CD14-positive monocyte (primary cell): ENCODE measurements at regions not wholly inside any gene's neighbourhood (a gene's known extent, or its start where the extent isn't known, plus 50 kb on each side); places are given as distances from the start of the nearest gene placed in this dataset.

Experiments used
- DNase-seq, 3 donors: peaks; one replicate each; pipeline ENCODE4 v3.0.0-alpha.2; 2011 to 2022
- H2AFZ ChIP-seq: 2 replicates; pipeline ENCODE4 v1.6.0; 2012; ENCODE audit warnings: mild to moderate bottlenecking, low read depth, low read length, inconsistent platforms; ENCODE audit not compliant: insufficient read depth, poor library complexity, severe bottlenecking
- H3K27ac ChIP-seq, 2 donors: 1 replicate in 1 of 2; 2 replicates in 1 of 2; pipeline ENCODE4 v1.5.1; 2012 to 2013; ENCODE audit warnings: low read length in 2 of 2, control low read depth in 1 of 2, inconsistent platforms in 1 of 2, low read depth in 1 of 2, mild to moderate bottlenecking in 1 of 2
- H3K27me3 ChIP-seq, 2 donors: one replicate each; pipeline versions ENCODE4 v1.6.0 to v1.6.1; 2011 to 2013; ENCODE audit warnings: low read length in 2 of 2; ENCODE audit not compliant: control insufficient read depth in 2 of 2, insufficient read depth in 2 of 2
- H3K36me3 ChIP-seq, 2 donors: replicated peaks in 1 of 2; 1 replicate in 1 of 2; 2 replicates in 1 of 2; pipeline versions ENCODE4 v1.5.1 to v1.6.1; 2012 to 2013; ENCODE audit warnings: low read length in 2 of 2, control low read depth in 1 of 2, inconsistent platforms in 1 of 2, mild to moderate bottlenecking in 1 of 2; ENCODE audit not compliant: insufficient read depth in 2 of 2, control insufficient read depth in 1 of 2
- H3K4me1 ChIP-seq, 2 donors: 1 replicate in 1 of 2; 2 replicates in 1 of 2; pipeline versions ENCODE4 v1.5.1 to v1.6.1; 2012 to 2013; ENCODE audit warnings: low read length in 2 of 2, control low read depth in 1 of 2, inconsistent platforms in 1 of 2, mild to moderate bottlenecking in 1 of 2, moderate library complexity in 1 of 2; ENCODE audit not compliant: insufficient read depth in 2 of 2, control insufficient read depth in 1 of 2
- H3K4me2 ChIP-seq: replicated peaks from 2 replicates; pipeline ENCODE3; 2012; ENCODE audit warnings: low read length, moderate library complexity, mild to moderate bottlenecking; ENCODE audit not compliant: poor library complexity, severe bottlenecking; ENCODE audit errors: extremely low read depth
- H3K4me3 ChIP-seq, 3 experiments: fragments of 200-600 bp in 1 of 3; sonication (generic) in 1 of 3; replicated peaks in 1 of 3; 1 replicate in 2 of 3; 2 replicates in 1 of 3; pipeline ENCODE4 v1.5.1; 2011 to 2013; ENCODE audit warnings: low read length in 3 of 3, mild to moderate bottlenecking in 3 of 3, control low read depth in 2 of 3, low read depth in 2 of 3, inconsistent platforms in 1 of 3, moderate library complexity in 1 of 3
- H3K79me2 ChIP-seq: 2 replicates; pipeline ENCODE4 v1.6.0; 2012; ENCODE audit warnings: mild to moderate bottlenecking, control low read depth, inconsistent platforms, low read length, moderate library complexity; ENCODE audit not compliant: insufficient read depth
- H3K9ac ChIP-seq: 2 replicates; pipeline ENCODE4 v1.6.0; 2017; ENCODE audit warnings: low read length, mild to moderate bottlenecking; ENCODE audit not compliant: insufficient read depth, poor library complexity, severe bottlenecking
- H3K9me3 ChIP-seq, 2 donors: replicated peaks in 1 of 2; 1 replicate in 1 of 2; 2 replicates in 1 of 2; pipeline versions ENCODE4 v1.5.1 to v1.6.1; 2012 to 2013; ENCODE audit warnings: low read length in 2 of 2, control low read depth in 1 of 2; ENCODE audit not compliant: control insufficient read depth in 1 of 2, insufficient read depth in 1 of 2
- H4K20me1 ChIP-seq: 2 replicates; pipeline ENCODE4 v1.6.0; 2012; ENCODE audit warnings: mild to moderate bottlenecking, low read length, control low read depth, moderate library complexity; ENCODE audit not compliant: insufficient read depth
- H3K27ac Mint-ChIP-seq, 7 donors: one replicate each; pipeline ENCODE4 v1.8.0; 2020; ENCODE audit warnings: mild to moderate bottlenecking in 7 of 7, mixed read lengths in 7 of 7, moderate library complexity in 6 of 7, inconsistent platforms in 2 of 7
- H3K27me3 Mint-ChIP-seq, 3 donors: one replicate each; pipeline ENCODE4 v1.8.0; 2021 to 2022; ENCODE audit warnings: low read depth in 3 of 3, mild to moderate bottlenecking in 3 of 3, mixed read lengths in 3 of 3, moderate library complexity in 3 of 3, inconsistent platforms in 1 of 3
- H3K36me3 Mint-ChIP-seq, 2 donors: one replicate each; pipeline ENCODE4 v1.8.0; 2020; ENCODE audit warnings: mixed read lengths in 2 of 2, inconsistent platforms in 1 of 2, mild to moderate bottlenecking in 1 of 2
- H3K4me1 Mint-ChIP-seq: one replicate; pipeline ENCODE4 v1.8.0; 2020; ENCODE audit warnings: mild to moderate bottlenecking, mixed read lengths
- H3K4me3 Mint-ChIP-seq, 2 donors: one replicate each; pipeline ENCODE4 v1.8.0; 2020; ENCODE audit warnings: mild to moderate bottlenecking in 2 of 2, mixed read lengths in 2 of 2, moderate library complexity in 1 of 2
- H3K9me3 Mint-ChIP-seq, 7 donors: one replicate each; pipeline ENCODE4 v1.8.0; 2020 to 2022; ENCODE audit warnings: mixed read lengths in 7 of 7, mild to moderate bottlenecking in 6 of 7, moderate library complexity in 6 of 7, inconsistent platforms in 2 of 7
- WGBS: methylation state at CpG from one replicate; pipeline ENCODE4 v1.1.5; 2013; ENCODE audit warnings: missing lambda C conversion rate; ENCODE audit not compliant: insufficient coverage; 5-methylcytosine and 5-hydroxymethylcytosine counted together
- intact Hi-C, 2 donors: fragments of 100-400 bp; cut with micrococcal nuclease; formaldehyde crosslinking; loops; one replicate each; pipeline versions ENCODE4 v1.15.0 to v1.15.1; 2023
- TF ChIP-seq, protein P1 (sequence below): fragments of 200-600 bp; IDR thresholded peaks from one replicate; pipeline ENCODE4 v1.8.0; 2022; ENCODE audit warnings: antibody characterized with exemption, mild to moderate bottlenecking

DNA sequence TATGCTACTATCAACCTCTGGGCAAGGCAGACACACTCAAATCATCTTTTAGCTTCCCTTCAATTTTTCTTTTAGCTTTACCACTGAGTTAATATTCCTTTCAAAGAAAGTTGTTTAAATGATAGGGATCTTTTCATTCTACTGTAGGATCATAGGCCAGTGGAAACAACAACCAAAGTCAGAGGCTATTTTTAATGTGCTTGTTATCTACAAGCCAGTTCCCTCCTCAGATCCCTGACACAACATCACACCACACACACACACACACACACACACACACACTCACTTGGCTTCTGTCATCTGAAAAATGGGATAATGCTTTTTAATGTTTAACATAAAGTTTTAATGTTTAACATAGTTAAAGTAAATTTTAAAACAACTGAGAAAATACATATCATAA lies 106.7 kb upstream of the CAV2 start:
- no peaks in the 10 kb centered on the region for H3K36me3 ChIP-seq
- no peak for DNase-seq
- H3K4me3 Mint-ChIP-seq = no peak overlapping the region
- H3K27me3 ChIP-seq = no peaks in the 10 kb centered on the region
- H3K27me3 Mint-ChIP-seq = peaks cover 0 to 2% (median 1%) of the 10 kb centered on the region in 3 donors
- no peak overlapping the region for H2AFZ ChIP-seq
- H3K4me2 ChIP-seq = no peak overlapping the region
- H3K4me3 ChIP-seq = no peak overlapping the region
- H4K20me1 ChIP-seq = no peaks in the 10 kb centered on the region
- no peaks in the 10 kb centered on the region for H3K4me1 ChIP-seq
- H3K36me3 Mint-ChIP-seq = no peaks in the 10 kb centered on the region
- H3K4me1 Mint-ChIP-seq = no peaks in the 10 kb centered on the region
- no peak overlapping the region for H3K9ac ChIP-seq
- no peaks in the 10 kb centered on the region for H3K9me3 Mint-ChIP-seq
- no peaks in the 10 kb centered on the region for H3K9me3 ChIP-seq
- no peak overlapping the region for H3K27ac Mint-ChIP-seq
- H3K79me2 ChIP-seq = no peaks in the 10 kb centered on the region
- intact Hi-C loops = no loop called here
- TF ChIP-seq, protein P1, sequence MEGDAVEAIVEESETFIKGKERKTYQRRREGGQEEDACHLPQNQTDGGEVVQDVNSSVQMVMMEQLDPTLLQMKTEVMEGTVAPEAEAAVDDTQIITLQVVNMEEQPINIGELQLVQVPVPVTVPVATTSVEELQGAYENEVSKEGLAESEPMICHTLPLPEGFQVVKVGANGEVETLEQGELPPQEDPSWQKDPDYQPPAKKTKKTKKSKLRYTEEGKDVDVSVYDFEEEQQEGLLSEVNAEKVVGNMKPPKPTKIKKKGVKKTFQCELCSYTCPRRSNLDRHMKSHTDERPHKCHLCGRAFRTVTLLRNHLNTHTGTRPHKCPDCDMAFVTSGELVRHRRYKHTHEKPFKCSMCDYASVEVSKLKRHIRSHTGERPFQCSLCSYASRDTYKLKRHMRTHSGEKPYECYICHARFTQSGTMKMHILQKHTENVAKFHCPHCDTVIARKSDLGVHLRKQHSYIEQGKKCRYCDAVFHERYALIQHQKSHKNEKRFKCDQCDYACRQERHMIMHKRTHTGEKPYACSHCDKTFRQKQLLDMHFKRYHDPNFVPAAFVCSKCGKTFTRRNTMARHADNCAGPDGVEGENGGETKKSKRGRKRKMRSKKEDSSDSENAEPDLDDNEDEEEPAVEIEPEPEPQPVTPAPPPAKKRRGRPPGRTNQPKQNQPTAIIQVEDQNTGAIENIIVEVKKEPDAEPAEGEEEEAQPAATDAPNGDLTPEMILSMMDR = no peak
- no peak overlapping the region for H3K27ac ChIP-seq

DNA sequence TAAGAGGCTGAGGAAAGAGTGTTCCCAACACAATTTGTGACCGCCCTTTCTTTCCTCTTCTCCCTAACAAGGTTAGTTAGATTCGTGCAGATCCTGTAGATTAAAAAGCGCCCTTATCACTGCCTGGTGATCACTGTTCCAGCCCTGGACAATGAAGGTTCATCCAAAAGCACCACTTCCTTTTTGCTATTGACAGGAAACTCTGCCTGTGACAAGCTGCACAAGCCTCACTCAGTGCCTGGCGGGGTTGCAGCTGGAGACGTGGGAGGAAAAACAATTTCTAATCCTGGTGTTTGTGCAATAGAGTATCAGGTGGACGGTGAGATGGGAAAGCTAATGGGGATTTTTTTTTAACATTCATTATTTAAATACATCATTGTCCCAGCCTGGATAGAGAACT lies 105.9 kb upstream of the CAV2 start:
- WGBS = 21% methylated on average over 2 of the region's 6 CpGs
- Histone ChIP-seq H3K79me2 (no peaks in the 10 kb centered on the region), H3K4me3 (no peak overlapping the region), H3K4me2 (no peak overlapping the region), H3K27ac (no peak overlapping the region), H3K27me3 (no peaks in the 10 kb centered on the region), H3K36me3 (no peaks in the 10 kb centered on the region), H2AFZ (no peak overlapping the region), H3K4me1 (no peaks in the 10 kb centered on the region), H3K9ac (no peak overlapping the region), H3K9me3 (no peaks in the 10 kb centered on the region), H4K20me1 (no peaks in the 10 kb centered on the region)
- intact Hi-C loops = no loop called here
- Mint-ChIP-seq H3K4me3 (no peak overlapping the region), H3K4me1 (no peaks in the 10 kb centered on the region), H3K36me3 (no peaks in the 10 kb centered on the region), H3K9me3 (peaks cover 0 to 6% (median 2%) of the 10 kb centered on the region in 7 donors), H3K27ac (no peak overlapping the region), H3K27me3 (peaks cover 1 to 2% (median 2%) of the 10 kb centered on the region in 3 donors)
- no peak for DNase-seq
- TF ChIP-seq, protein P1 = no peak
